Ascending aorta (tissue), 2 donors: ENCODE measurements at regions not wholly inside any gene's neighbourhood (a gene's known extent, or its start where the extent isn't known, plus 50 kb on each side); places are given as distances from the start of the nearest gene placed in this dataset.

Experiments
- DNase-seq, 2 donors: peaks; one replicate each; pipeline ENCODE4 v3.0.0-alpha.2; 2019; ENCODE audit warnings: low spot score in 2 of 2
- H3K27ac ChIP-seq, 2 donors: fragments of 200-600 bp; sonication (generic); one replicate each; pipeline ENCODE4 v1.5.1; 2016 to 2017; ENCODE audit warnings: mild to moderate bottlenecking in 1 of 2
- H3K27me3 ChIP-seq: fragments of 200-600 bp; sonication (generic); one replicate; pipeline ENCODE4 v1.5.1; 2017
- H3K36me3 ChIP-seq, 2 donors: fragments of 200-600 bp; sonication (generic); one replicate each; pipeline ENCODE4 v1.5.1; 2016
- H3K4me1 ChIP-seq, 2 donors: fragments of 200-600 bp; sonication (generic); one replicate each; pipeline ENCODE4 v1.5.1; 2016 to 2017; ENCODE audit warnings: mild to moderate bottlenecking in 1 of 2
- H3K4me3 ChIP-seq, 2 donors: fragments of 200-600 bp; sonication (generic); one replicate each; pipeline ENCODE4 v1.5.1; 2016 to 2017; ENCODE audit warnings: mild to moderate bottlenecking in 1 of 2
- H3K9me3 ChIP-seq, 2 donors: fragments of 200-600 bp; sonication (generic); one replicate each; pipeline ENCODE4 v1.5.1; 2016
- CTCF ChIP-seq, 3 experiments: fragments of 200-600 bp in 2 of 3; fragments of 450-650 bp in 1 of 3; sonication (generic) in 2 of 3; IDR thresholded peaks; one replicate each; pipeline ENCODE4 v1.5.1; 2016 to 2019; ENCODE audit warnings: antibody characterized with exemption in 3 of 3, mild to moderate bottlenecking in 1 of 3, moderate library complexity in 1 of 3
- intact Hi-C: fragments of 100-400 bp; cut with DNase I; formaldehyde crosslinking; loops from one replicate; pipeline ENCODE4 v1.15.1; 2023

GRCh38 chr13:74743992-74744391 lies 609.8 kb upstream of the KLF12 start:
- no peak for DNase-seq
- H3K36me3 ChIP-seq: no peaks in the 10 kb centered on the region
- no peak for TF ChIP-seq CTCF (IDR thresholded peaks at IDR 0.05)
- H3K27me3 ChIP-seq: no peaks in the 10 kb centered on the region
- no peak overlapping the region for H3K27ac ChIP-seq
- intact Hi-C loops: no loop called here
- no peaks in the 10 kb centered on the region for H3K9me3 ChIP-seq
- H3K4me3 ChIP-seq: no peak overlapping the region
- H3K4me1 ChIP-seq: no peaks in the 10 kb centered on the region

GRCh38 chr13:74741732-74742131 lies 607.5 kb upstream of the KLF12 start:
- Histone ChIP-seq H3K4me3 (no peak overlapping the region), H3K27ac (no peak overlapping the region), H3K36me3 (no peaks in the 10 kb centered on the region), H3K9me3 (no peaks in the 10 kb centered on the region), H3K4me1 (no peaks in the 10 kb centered on the region), H3K27me3 (no peaks in the 10 kb centered on the region)
- no peak for DNase-seq
- no peak for TF ChIP-seq CTCF (IDR thresholded peaks at IDR 0.05)
- intact Hi-C loops: no loop called here

- Histone ChIP-seq H3K4me1 (no peaks in the 10 kb centered on the region), H3K36me3 (no peaks in the 10 kb centered on the region), H3K27me3 (no peaks in the 10 kb centered on the region), H3K27ac (no peak overlapping the region), H3K9me3 (no peaks in the 10 kb centered on the region), H3K4me3 (no peak overlapping the region)
- intact Hi-C loops: no loop called here
- no peak for TF ChIP-seq CTCF (IDR thresholded peaks at IDR 0.05)
- no peak for DNase-seq
Measured at GRCh38 chr13:74732736-74733385, 598.7 kb upstream of the KLF12 start.

GRCh38 chr13:74731731-74732130 lies 597.5 kb upstream of the KLF12 start:
- Histone ChIP-seq H3K27ac (no peak overlapping the region), H3K9me3 (no peaks in the 10 kb centered on the region), H3K4me3 (no peak overlapping the region), H3K36me3 (no peaks in the 10 kb centered on the region), H3K4me1 (no peaks in the 10 kb centered on the region), H3K27me3 (no peaks in the 10 kb centered on the region)
- no peak for TF ChIP-seq CTCF (IDR thresholded peaks at IDR 0.05)
- intact Hi-C loops: no loop called here
- no peak for DNase-seq

- DNase-seq: no peak
- no peaks in the 10 kb centered on the region for H3K36me3 ChIP-seq
- no peaks in the 10 kb centered on the region for H3K9me3 ChIP-seq
- TF ChIP-seq CTCF (IDR thresholded peaks at IDR 0.05): no peak
- H3K27ac ChIP-seq: no peak overlapping the region
- no peaks in the 10 kb centered on the region for H3K27me3 ChIP-seq
- H3K4me3 ChIP-seq: no peak overlapping the region
- no peaks in the 10 kb centered on the region for H3K4me1 ChIP-seq
- intact Hi-C loops: no loop called here
Measured at GRCh38 chr13:74730556-74731331, 596.5 kb upstream of the KLF12 start.
